ENCODE measurements at regions not wholly inside any gene's neighbourhood (a gene's known extent, or its start where the extent isn't known, plus 50 kb on each side); places are given as distances from the start of the nearest gene placed in this dataset.

DNA sequence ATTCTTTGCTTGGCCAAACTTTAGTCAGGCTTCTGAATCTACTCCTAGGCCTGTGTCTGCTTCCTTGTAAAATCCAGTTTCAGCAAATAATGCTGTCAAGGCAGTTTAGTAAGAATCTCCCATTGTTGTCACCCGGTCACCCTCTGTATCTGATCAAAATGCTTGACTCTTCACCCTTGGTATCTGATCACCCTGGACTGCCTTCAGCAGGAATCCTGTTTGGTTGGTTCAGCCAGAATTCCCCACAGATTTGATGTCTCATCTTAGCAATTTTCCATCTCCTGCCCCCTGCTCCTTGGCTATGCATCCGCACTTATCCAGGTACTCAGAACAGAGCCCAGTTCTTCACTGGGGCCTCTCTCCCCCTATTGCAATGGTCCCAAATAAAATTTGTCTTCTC is 172.4 kb upstream of the UBL3 start:
- DNase-seq (ENCODE audit: low spot score in 2 of 2): no peak
- no peaks in the 10 kb centered on the region for H3K9me3 ChIP-seq
- no peaks in the 10 kb centered on the region for H3K27me3 ChIP-seq (ENCODE audit: low read depth)
- no peaks in the 10 kb centered on the region for H3K36me3 ChIP-seq (replicated peaks)
- in situ Hi-C loops (cut with MboI; ENCODE audit: low sequenced_read_pairs): no loop called here
- H3K4me3 ChIP-seq: no peak overlapping the region
- no peaks in the 10 kb centered on the region; the same call in 1 of the 2 replicates for H3K4me1 ChIP-seq

DNA sequence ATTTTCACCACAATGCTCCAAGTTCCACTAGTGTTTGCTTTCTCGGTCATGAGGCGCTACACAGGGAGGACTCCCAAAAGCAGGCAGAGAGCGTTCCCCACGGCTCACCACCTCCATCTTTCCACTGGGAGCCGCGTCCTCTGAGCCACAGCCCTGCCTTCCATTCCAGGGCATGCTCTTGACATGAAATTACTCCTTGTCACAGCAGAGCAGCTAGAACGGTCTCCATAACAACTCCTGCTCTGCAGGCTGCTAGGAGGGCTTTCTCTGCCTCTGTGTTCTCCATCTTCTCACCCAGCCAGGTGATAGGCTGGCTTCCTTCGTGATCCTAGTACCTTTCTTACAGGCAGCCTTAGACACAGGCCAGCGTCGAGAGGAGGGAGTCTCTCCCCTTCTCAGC is 171.8 kb upstream of the UBL3 start:
- Histone ChIP-seq H3K4me3 (no peak overlapping the region), H3K9me3 (no peaks in the 10 kb centered on the region), H3K4me1 (no peaks in the 10 kb centered on the region; the same call in 1 of the 2 replicates), H3K27me3 (ENCODE audit: low read depth) (no peaks in the 10 kb centered on the region), H3K36me3 (replicated peaks) (no peaks in the 10 kb centered on the region)
- no peak for DNase-seq (ENCODE audit: low spot score in 2 of 2)
- in situ Hi-C loops (cut with MboI; ENCODE audit: low sequenced_read_pairs): no loop called here

DNA sequence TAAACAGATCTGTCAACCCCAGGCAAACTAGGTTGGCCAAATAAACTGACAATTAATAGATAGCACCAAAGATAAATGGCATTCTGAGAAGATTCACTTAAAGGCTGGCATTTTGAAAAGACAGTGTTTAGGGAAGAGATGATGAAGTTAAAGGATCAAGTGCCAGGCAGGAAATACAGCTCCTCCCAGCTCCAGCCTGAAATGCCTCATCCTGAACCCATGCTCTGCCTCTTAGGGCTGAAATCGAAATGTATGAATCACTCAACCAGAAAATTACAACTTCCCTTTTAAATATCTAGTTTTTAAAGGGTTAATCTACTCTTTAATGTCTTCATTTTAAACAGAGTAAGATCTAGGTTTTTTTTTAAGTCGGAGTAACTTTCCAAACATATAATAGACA is 171.2 kb upstream of the UBL3 start:
- no peak overlapping the region for H3K4me3 ChIP-seq
- in situ Hi-C loops (cut with MboI; ENCODE audit: low sequenced_read_pairs): no loop called here
- no peaks in the 10 kb centered on the region for H3K27me3 ChIP-seq (ENCODE audit: low read depth)
- DNase-seq (ENCODE audit: low spot score in 2 of 2): no peak
- no peaks in the 10 kb centered on the region for H3K36me3 ChIP-seq (replicated peaks)
- no peaks in the 10 kb centered on the region; the same call in 1 of the 2 replicates for H3K4me1 ChIP-seq
- H3K9me3 ChIP-seq: no peaks in the 10 kb centered on the region

DNA sequence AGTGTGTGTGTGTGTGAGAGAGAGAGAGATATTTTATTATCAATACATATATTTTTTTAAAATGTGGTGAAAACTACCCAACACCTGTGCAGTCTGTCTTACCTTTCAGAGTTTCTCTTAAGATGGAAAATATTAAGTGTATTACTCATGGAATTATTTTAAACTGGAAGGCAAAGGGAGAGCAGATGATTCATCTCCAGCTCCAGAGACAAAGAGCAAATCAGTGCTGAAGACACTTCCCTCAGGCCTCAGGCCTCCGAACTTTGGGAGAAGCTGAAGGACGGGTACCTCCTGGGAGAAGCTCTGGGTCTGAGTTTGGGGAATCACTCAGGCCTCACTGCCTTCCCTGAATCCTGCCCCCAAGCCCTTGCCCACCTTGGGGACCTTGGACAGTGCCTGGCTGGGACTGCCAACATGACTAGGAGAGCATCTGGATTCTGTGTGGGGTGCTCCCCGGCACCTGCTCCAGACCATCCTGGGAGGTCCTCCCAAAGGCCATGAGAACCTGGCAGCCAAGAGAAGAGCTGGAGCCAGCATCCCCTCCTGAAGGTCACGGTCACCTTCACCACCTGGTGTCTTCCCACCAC is 170.4 kb upstream of the UBL3 start:
- Histone ChIP-seq H3K27me3 (ENCODE audit: low read depth) (no peaks in the 10 kb centered on the region), H3K36me3 (replicated peaks) (no peaks in the 10 kb centered on the region), H3K9me3 (no peaks in the 10 kb centered on the region), H3K4me1 (no peaks in the 10 kb centered on the region; the same call in 1 of the 2 replicates), H3K4me3 (no peak overlapping the region)
- in situ Hi-C loops (cut with MboI; ENCODE audit: low sequenced_read_pairs): no loop called here
- DNase-seq (ENCODE audit: low spot score in 2 of 2): no peak

DNA sequence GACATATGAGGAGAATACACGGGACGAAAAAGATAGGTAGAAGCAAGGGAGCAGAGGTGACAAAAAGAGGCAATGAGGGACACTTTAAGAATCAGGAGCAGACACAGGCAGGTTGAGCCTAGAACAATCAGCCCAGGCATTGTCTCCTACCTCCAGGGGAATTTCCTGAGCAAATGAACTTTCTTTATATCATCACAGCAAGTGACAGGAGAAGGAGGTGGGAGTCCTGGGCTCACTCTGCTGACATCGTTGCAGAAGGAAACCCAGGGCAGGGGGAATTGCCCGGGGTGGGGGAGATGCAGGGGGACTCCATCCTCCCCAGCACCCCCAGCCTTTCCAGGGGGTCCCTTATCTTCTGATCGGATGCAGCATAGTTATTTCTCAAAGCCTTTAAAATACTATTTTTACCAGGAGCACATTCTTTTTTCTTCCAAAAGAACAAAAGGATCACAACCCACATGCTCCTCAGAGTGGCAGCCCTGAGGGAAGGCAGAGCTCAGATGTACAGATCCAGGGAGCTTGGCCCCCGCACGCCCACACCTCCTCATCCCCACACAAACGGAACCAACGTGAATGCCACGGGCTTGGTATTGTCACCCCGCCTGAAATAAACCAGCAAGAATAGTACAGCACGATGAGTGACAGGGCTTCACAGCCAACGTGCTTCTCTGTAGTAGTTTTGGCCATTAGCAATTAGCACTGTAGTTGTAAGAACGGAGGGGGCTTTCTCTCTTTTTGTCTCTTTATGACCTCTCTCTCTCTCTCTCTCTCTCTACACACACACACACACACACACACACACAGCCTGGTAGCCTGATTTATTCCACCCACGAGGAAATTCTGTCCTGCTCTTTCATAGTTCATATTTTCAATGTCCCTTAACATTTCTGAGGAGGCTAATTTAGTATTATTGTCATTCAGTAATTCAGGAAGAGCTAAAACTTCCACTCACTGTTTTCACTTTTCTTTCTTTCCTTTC is 169.5 kb upstream of the UBL3 start:
- no peak for DNase-seq (ENCODE audit: low spot score in 2 of 2)
- Histone ChIP-seq H3K27me3 (ENCODE audit: low read depth) (no peaks in the 10 kb centered on the region), H3K4me3 (no peak overlapping the region), H3K9me3 (no peaks in the 10 kb centered on the region), H3K36me3 (replicated peaks) (no peaks in the 10 kb centered on the region), H3K4me1 (no peaks in the 10 kb centered on the region; the same call in 1 of the 2 replicates)
- in situ Hi-C loops (cut with MboI; ENCODE audit: low sequenced_read_pairs): no loop called here

DNA sequence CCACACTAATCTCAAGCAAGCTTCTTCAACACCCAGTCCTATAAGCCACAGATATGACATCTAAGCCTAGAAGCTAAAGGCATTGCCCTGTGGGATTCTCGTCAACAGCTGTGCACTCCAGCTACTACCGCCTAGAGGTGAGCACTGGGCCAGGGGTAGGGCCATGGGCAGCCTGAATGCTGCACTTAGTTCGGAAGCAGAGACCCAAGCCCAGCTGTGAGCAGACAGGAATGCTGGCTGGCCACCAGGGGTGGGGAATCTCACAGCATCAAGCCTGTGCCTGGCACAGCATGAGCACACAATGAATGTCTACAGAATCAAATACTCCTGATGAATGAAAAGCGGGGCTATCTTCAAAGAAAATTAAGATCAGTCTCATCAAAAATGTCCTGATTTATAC is 167.5 kb upstream of the UBL3 start:
- H3K36me3 ChIP-seq (replicated peaks): no peaks in the 10 kb centered on the region
- H3K27me3 ChIP-seq (ENCODE audit: low read depth): no peaks in the 10 kb centered on the region
- no peaks in the 10 kb centered on the region for H3K9me3 ChIP-seq
- no peak for DNase-seq (ENCODE audit: low spot score in 2 of 2)
- no peak overlapping the region for H3K4me3 ChIP-seq
- H3K4me1 ChIP-seq: no peaks in the 10 kb centered on the region
- in situ Hi-C loops (cut with MboI; ENCODE audit: low sequenced_read_pairs): no loop called here

DNA sequence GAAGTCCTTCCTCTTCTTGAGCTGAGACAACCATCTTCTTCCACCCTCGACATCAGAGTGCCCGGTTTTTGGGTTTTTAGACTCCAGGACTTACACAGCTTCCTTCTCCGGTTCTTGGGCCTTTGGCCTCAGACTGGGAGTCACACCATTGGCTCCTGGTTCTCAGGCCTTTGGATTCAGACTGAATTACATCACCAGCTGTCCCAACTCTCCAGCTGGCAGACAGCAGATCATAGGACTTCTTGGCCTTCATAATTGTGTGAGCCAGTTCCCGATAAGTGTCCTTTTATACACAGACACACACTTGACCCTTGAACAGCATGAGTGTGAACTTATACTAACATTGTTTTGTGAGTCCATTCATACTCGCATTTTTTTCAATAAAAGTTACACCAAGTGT is 166.0 kb upstream of the UBL3 start:
- H3K4me1 ChIP-seq: no peaks in the 10 kb centered on the region
- no peak overlapping the region for H3K4me3 ChIP-seq
- no peaks in the 10 kb centered on the region for H3K36me3 ChIP-seq (replicated peaks)
- in situ Hi-C loops (cut with MboI; ENCODE audit: low sequenced_read_pairs): no loop called here
- H3K9me3 ChIP-seq: no peaks in the 10 kb centered on the region
- no peak for DNase-seq (ENCODE audit: low spot score in 2 of 2)
- H3K27me3 ChIP-seq (ENCODE audit: low read depth): no peaks in the 10 kb centered on the region

DNA sequence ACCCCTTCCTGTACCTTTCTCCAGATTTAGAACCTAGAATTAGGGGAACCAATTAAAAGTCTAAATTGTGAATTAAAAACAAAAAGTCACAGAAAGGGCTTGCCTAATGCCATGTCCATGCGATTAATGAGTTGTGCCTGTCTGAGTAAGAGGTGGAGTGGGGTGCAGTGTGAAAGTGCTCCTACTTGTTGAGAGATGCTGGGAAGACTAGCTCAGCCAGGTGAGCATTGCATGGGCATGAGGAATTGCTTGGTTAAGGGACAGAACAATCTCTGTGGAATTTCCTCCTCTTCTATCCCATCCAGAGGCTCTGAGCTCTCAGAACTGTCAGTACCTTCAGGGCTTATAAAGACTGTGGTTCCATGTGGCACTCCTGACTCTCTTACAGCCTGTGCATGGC is 159.0 kb upstream of the UBL3 start:
- in situ Hi-C loops (cut with MboI; ENCODE audit: low sequenced_read_pairs): no loop called here
- Histone ChIP-seq H3K4me1 (no peaks in the 10 kb centered on the region), H3K9me3 (no peaks in the 10 kb centered on the region), H3K36me3 (replicated peaks) (no peaks in the 10 kb centered on the region), H3K4me3 (no peak overlapping the region), H3K27me3 (ENCODE audit: low read depth) (peaks cover under 1% of the 10 kb centered on the region)
- no peak for DNase-seq (ENCODE audit: low spot score in 2 of 2)

DNA sequence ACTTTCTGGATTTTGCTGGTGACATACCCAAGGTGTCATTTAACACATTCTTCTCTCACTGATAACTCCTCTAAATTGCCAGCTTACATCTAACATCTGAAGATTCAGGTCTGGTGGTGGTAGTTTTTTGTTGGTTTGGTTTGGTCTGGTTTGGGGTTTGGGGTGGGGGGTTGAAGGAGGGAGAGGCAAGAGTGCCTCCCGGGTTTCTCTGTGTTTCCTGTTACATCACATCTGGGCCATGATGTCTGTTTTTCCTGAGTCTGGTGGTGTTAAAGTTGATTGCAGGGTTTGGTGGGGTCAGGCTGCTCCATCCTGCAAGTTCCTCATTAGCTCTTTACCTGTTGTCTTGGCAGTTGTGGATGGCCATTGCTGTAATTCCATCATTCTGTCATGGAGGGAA is 155.8 kb upstream of the UBL3 start:
- no peak overlapping the region for H3K4me3 ChIP-seq
- H3K36me3 ChIP-seq (replicated peaks): no peaks in the 10 kb centered on the region
- no peak for DNase-seq (ENCODE audit: low spot score in 2 of 2)
- no peaks in the 10 kb centered on the region for H3K9me3 ChIP-seq
- H3K27me3 ChIP-seq (ENCODE audit: low read depth): peaks cover 2% of the 10 kb centered on the region
- in situ Hi-C loops (cut with MboI; ENCODE audit: low sequenced_read_pairs): no loop called here
- no peaks in the 10 kb centered on the region for H3K4me1 ChIP-seq

DNA sequence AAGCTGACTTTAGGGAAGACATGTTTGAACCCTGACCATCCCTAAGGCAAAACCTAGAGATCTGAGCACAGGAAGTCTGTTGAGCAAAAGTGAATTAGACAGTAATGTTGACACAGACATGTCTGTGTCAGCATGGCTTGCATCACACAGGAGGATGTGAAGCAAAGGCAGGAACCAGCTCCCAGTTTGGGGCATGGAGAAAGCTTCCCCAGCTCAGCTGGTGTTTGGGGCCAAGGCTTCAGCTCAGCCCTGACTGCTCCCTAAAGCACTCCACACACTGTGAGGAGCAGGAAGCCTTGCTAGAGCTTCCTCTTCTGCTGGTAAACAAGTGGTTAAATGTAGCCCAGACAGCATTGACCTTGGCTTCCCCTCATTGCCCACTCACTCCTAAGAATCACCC is 153.8 kb upstream of the UBL3 start:
- peaks cover 2% of the 10 kb centered on the region; the same call in 1 of the 2 replicates for H3K27me3 ChIP-seq (ENCODE audit: low read depth)
- H3K9me3 ChIP-seq: no peaks in the 10 kb centered on the region
- H3K36me3 ChIP-seq (replicated peaks): no peaks in the 10 kb centered on the region
- in situ Hi-C loops (cut with MboI; ENCODE audit: low sequenced_read_pairs): no loop called here
- no peaks in the 10 kb centered on the region for H3K4me1 ChIP-seq
- no peak overlapping the region for H3K4me3 ChIP-seq
- DNase-seq (ENCODE audit: low spot score in 2 of 2): no peak

DNA sequence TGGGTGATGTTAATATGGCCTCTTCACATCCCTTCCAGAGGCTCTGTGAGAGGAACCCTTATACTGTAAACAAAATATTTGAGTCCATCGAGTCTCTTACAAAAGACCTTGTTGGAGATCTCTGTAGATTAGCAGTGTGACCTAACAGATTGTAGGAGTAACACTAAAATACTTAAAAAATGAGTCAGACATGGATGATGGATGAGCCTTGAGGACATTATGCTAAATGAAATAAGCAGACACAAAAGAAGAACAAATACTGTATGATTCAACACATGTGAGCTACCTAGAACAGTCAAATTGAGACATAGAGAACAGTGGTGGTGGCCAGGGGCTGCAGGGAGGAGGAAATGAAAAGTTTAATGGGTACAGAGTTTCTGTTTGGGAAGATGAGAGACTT is 152.2 kb upstream of the UBL3 start:
- no peaks in the 10 kb centered on the region for H3K4me1 ChIP-seq
- H3K4me3 ChIP-seq: no peak overlapping the region
- H3K9me3 ChIP-seq: no peaks in the 10 kb centered on the region
- in situ Hi-C loops (cut with MboI; ENCODE audit: low sequenced_read_pairs): no loop called here
- DNase-seq (ENCODE audit: low spot score in 2 of 2): no peak
- no peaks in the 10 kb centered on the region for H3K36me3 ChIP-seq (replicated peaks)
- H3K27me3 ChIP-seq (ENCODE audit: low read depth): peaks cover 2% of the 10 kb centered on the region; the same call in 1 of the 2 replicates

DNA sequence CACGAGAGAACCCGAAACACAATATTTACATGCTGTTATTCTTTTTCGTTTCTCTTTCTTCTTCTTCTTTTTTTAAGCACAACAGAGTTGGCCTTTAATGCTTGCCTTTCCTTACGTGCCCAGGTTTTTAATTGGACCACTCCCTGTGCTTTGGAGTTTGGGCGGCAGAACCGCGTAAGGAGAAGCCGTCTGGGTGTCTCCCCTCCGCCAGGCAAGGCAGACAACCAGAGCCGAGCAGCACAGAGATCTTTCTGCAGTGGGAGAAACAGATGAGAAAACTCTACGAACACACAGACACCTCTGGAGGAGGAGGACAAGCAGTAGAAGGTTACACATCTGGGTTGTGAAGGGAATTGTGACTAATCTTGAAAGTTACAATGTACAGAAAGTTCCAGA is 150.0 kb upstream of the UBL3 start:
- DNase-seq (ENCODE audit: low spot score in 2 of 2): no peak
- Histone ChIP-seq H3K9me3 (no peaks in the 10 kb centered on the region), H3K4me3 (no peak overlapping the region), H3K36me3 (replicated peaks) (no peaks in the 10 kb centered on the region), H3K27me3 (ENCODE audit: low read depth) (0 out of 2 replicates have a peak, but pooled peaks cover 2% of the 10 kb centered on the region), H3K4me1 (no peaks in the 10 kb centered on the region)
- in situ Hi-C loops (cut with MboI; ENCODE audit: low sequenced_read_pairs): no loop called here

DNA sequence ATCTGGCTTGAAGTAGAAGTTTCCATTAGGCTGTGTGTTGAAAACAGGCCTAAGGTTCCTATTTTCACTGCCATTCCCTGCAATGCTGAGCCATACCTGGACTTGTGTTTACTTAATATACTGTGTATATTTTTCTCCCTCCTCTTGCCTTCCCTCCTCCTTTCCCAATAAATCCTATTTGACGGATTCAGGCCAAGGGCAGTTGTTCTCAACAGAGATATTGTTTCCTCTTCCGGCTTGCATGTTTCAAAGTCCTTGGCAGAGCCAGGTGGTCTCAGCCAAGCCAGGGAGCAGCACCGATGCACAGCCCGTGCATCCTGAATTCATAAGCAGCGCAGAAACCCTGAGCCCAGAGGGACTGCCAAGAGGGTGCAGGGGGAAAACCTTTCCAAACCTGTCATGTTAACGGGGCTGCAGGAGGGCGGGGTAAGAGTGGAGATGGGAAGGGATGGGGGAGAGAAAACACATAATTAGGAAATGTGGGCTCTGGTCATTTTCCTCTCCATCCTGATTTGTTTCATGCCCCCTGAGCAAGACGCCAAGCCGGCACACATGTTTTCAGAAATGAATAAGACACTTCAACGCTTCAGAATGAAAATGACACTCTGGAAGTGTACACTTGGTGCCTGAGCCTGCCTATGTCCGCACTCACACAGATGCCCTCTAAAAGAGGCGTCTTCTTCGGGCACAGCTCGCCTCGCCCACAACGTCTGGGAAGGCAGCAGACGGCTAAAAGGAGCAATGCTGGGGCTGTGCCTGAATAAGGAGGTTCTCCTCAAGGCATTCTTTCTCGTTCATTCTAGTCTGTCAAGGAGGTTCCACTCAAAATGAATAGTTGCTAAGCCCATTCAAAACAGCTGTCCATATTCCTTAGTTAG is 149.3 kb upstream of the UBL3 start:
- no peak overlapping the region for H3K4me3 ChIP-seq
- H3K27me3 ChIP-seq (ENCODE audit: low read depth): 0 out of 2 replicates have a peak, but pooled peaks cover 2% of the 10 kb centered on the region
- in situ Hi-C loops (cut with MboI; ENCODE audit: low sequenced_read_pairs): no loop called here
- no peaks in the 10 kb centered on the region for H3K36me3 ChIP-seq (replicated peaks)
- H3K9me3 ChIP-seq: no peaks in the 10 kb centered on the region
- H3K4me1 ChIP-seq: no peaks in the 10 kb centered on the region
- DNase-seq (ENCODE audit: low spot score in 2 of 2): no peak
